ENCODE measurements at regions not wholly inside any gene's neighbourhood (a gene's known extent, or its start where the extent isn't known, plus 50 kb on each side); places are given as distances from the start of the nearest gene placed in this dataset.
A peak's percentile ranks its signal among the peaks of the same experiment; 100 is the strongest.

DNA sequence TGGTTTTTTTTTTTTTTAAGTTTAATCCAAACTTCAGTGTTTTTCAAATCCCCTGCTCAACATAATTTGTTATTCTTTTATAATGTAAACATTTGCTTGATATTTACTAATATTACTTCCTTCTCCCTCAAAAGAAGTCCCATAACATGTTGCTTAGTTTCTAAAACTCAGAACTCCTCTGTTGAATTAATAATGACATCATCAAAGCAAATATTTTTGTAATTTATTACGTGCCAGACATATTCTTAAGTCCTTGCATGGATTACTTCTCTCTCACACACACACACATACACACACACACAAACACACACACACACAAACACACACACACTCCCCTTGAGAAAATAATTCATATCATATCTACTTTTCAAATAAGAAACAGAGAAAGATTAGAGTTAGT, 1432.3 kb upstream of the SPRY2 start (continued):
- TF ChIP-seq EZH2phosphoT487 (IDR thresholded peaks at IDR 0.05; ENCODE audit: unreplicated experiment) (no peak), EZH2 (IDR thresholded peaks at IDR 0.05; ENCODE audit: low read depth, unreplicated experiment) (no peak), NANOG (IDR thresholded peaks at IDR 0.05; ENCODE audit: borderline replicate concordance) (no peak), ZNF114 (CRISPR knock-in tag; IDR thresholded peaks at IDR 0.05) (no peak)
- TF ChIP-seq, protein P1, sequence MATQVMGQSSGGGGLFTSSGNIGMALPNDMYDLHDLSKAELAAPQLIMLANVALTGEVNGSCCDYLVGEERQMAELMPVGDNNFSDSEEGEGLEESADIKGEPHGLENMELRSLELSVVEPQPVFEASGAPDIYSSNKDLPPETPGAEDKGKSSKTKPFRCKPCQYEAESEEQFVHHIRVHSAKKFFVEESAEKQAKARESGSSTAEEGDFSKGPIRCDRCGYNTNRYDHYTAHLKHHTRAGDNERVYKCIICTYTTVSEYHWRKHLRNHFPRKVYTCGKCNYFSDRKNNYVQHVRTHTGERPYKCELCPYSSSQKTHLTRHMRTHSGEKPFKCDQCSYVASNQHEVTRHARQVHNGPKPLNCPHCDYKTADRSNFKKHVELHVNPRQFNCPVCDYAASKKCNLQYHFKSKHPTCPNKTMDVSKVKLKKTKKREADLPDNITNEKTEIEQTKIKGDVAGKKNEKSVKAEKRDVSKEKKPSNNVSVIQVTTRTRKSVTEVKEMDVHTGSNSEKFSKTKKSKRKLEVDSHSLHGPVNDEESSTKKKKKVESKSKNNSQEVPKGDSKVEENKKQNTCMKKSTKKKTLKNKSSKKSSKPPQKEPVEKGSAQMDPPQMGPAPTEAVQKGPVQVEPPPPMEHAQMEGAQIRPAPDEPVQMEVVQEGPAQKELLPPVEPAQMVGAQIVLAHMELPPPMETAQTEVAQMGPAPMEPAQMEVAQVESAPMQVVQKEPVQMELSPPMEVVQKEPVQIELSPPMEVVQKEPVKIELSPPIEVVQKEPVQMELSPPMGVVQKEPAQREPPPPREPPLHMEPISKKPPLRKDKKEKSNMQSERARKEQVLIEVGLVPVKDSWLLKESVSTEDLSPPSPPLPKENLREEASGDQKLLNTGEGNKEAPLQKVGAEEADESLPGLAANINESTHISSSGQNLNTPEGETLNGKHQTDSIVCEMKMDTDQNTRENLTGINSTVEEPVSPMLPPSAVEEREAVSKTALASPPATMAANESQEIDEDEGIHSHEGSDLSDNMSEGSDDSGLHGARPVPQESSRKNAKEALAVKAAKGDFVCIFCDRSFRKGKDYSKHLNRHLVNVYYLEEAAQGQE (IDR thresholded peaks at IDR 0.05; ENCODE audit: unreplicated experiment) = no peak
- TF ChIP-seq, protein P2, sequence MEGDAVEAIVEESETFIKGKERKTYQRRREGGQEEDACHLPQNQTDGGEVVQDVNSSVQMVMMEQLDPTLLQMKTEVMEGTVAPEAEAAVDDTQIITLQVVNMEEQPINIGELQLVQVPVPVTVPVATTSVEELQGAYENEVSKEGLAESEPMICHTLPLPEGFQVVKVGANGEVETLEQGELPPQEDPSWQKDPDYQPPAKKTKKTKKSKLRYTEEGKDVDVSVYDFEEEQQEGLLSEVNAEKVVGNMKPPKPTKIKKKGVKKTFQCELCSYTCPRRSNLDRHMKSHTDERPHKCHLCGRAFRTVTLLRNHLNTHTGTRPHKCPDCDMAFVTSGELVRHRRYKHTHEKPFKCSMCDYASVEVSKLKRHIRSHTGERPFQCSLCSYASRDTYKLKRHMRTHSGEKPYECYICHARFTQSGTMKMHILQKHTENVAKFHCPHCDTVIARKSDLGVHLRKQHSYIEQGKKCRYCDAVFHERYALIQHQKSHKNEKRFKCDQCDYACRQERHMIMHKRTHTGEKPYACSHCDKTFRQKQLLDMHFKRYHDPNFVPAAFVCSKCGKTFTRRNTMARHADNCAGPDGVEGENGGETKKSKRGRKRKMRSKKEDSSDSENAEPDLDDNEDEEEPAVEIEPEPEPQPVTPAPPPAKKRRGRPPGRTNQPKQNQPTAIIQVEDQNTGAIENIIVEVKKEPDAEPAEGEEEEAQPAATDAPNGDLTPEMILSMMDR (conservative IDR thresholded peaks at IDR 0.05; ENCODE audit: low read depth in 2 of 2) = no peak

DNA sequence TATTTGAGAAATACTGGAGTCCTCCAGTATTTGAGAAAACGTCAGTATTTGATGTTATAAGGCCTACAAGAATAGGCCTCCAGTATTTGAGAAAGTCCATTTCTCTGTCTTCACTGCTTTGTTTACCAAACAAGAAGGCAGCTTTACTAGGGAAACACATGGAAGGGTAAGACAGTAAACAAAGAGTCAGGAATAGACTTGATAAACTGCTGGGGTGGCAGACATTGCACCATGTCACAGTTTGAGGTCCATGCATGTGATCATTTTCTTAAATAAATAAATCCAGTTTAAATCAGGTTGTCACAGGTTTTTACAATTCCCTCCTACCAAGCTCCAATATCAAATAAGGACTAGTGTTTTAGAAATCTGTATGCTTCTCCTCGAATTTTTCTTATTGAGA, 1431.0 kb upstream of the SPRY2 start:
- H3K27me3 ChIP-seq (ENCODE audit: insufficient read depth) = no peaks in the 10 kb centered on the region
- H3K9me2 ChIP-seq (ENCODE audit: insufficient read depth) = no peaks in the 10 kb centered on the region
- Mint-ChIP-seq H3K4me1 (peaks cover 26% of the 10 kb centered on the region), H3K27ac (no peak overlapping the region), H3K36me3 (ENCODE audit: low read depth) (no peaks in the 10 kb centered on the region), H3K27me3 (ENCODE audit: insufficient read depth, low read depth, poor library complexity) (no peaks in the 10 kb centered on the region), H3K4me3 (no peak overlapping the region), H3K9me3 (no peaks in the 10 kb centered on the region)
- no peaks in the 10 kb centered on the region for H3F3A ChIP-seq (replicated peaks; ENCODE audit: low read depth)
- no peak for DNase-seq (ENCODE audit: low spot score)
- TF ChIP-seq, protein P1 (IDR thresholded peaks at IDR 0.05; ENCODE audit: unreplicated experiment) = no peak
- TF ChIP-seq CREB1 (CRISPR knock-in tag; IDR thresholded peaks at IDR 0.05; ENCODE audit: low read depth) (no peak), ZNF114 (CRISPR knock-in tag; IDR thresholded peaks at IDR 0.05) (no peak), ETS1 (IDR thresholded peaks at IDR 0.05) (no peak), POLR2AphosphoS5 (IDR thresholded peaks at IDR 0.05; ENCODE audit: low read depth) (no peak), ZNF331 (CRISPR knock-in tag; IDR thresholded peaks at IDR 0.05; ENCODE audit: low read depth) (no peak), NANOG (IDR thresholded peaks at IDR 0.05; ENCODE audit: borderline replicate concordance) (no peak), EZH2 (IDR thresholded peaks at IDR 0.05; ENCODE audit: low read depth, unreplicated experiment) (no peak), JUNB (IDR thresholded peaks at IDR 0.05; ENCODE audit: unreplicated experiment) (no peak), STAT1 (IDR thresholded peaks at IDR 0.05; ENCODE audit: unreplicated experiment) (no peak)
- TF ChIP-seq, protein P2 (conservative IDR thresholded peaks at IDR 0.05; ENCODE audit: low read depth in 2 of 2) = no peak
- no peak overlapping the region for H3K4me2 ChIP-seq
- 0 out of 2 replicates have a peak overlapping the region, but pooled peaks have one; percentile 3 for H2AFZ ChIP-seq
- H3K36me3 ChIP-seq (ENCODE audit: insufficient read depth) = no peaks in the 10 kb centered on the region
- no peak overlapping the region for H3K27ac ChIP-seq (ENCODE audit: low read depth)
- ATAC-seq = no peak
- no peaks in the 10 kb centered on the region for H3K79me2 ChIP-seq (replicated peaks; ENCODE audit: insufficient read depth)
- H3K4me3 ChIP-seq = no peak overlapping the region
- H3K4me1 ChIP-seq (ENCODE audit: insufficient read depth) = peaks cover 31% of the 10 kb centered on the region
- no peaks in the 10 kb centered on the region for H4K20me1 ChIP-seq (replicated peaks; ENCODE audit: insufficient read depth)
